ENCODE measurements at regions not wholly inside any gene's neighbourhood (a gene's known extent, or its start where the extent isn't known, plus 50 kb on each side); places are given as distances from the start of the nearest gene placed in this dataset.

- H3K4me1 ChIP-seq (ENCODE audit: control insufficient read depth, insufficient read depth, low read length): no peaks in the 10 kb centered on the region
- TF ChIP-seq GLI2 (tag by site-specific recombination; IDR thresholded peaks at IDR 0.05; ENCODE audit: borderline replicate concordance, low read depth) (no peak), ZNF747 (tag by site-specific recombination; IDR thresholded peaks at IDR 0.05) (no peak), ZNF311 (tag by site-specific recombination; IDR thresholded peaks at IDR 0.05; ENCODE audit: borderline replicate concordance) (no peak), ZNF610 (tag by site-specific recombination; IDR thresholded peaks at IDR 0.05; ENCODE audit: borderline replicate concordance) (no peak), ZNF776 (tag by site-specific recombination; IDR thresholded peaks at IDR 0.05; ENCODE audit: borderline replicate concordance) (no peak), ZNF658 (tag by site-specific recombination; IDR thresholded peaks at IDR 0.05) (no peak), ZNF621 (tag by site-specific recombination; IDR thresholded peaks at IDR 0.05) (no peak), ZNF837 (tag by site-specific recombination; IDR thresholded peaks at IDR 0.05) (no peak), ZNF366 (tag by site-specific recombination; conservative IDR thresholded peaks at IDR 0.05) (no peak), ZNF362 (tag by site-specific recombination; IDR thresholded peaks at IDR 0.05) (no peak), ZNF677 (tag by site-specific recombination; IDR thresholded peaks at IDR 0.05) (no peak)
- TF ChIP-seq, protein P1, sequence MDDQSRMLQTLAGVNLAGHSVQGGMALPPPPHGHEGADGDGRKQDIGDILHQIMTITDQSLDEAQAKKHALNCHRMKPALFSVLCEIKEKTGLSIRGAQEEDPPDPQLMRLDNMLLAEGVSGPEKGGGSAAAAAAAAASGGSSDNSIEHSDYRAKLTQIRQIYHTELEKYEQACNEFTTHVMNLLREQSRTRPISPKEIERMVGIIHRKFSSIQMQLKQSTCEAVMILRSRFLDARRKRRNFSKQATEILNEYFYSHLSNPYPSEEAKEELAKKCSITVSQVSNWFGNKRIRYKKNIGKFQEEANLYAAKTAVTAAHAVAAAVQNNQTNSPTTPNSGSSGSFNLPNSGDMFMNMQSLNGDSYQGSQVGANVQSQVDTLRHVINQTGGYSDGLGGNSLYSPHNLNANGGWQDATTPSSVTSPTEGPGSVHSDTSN (CRISPR knock-in tag; IDR thresholded peaks at IDR 0.05): no peak
- no peak overlapping the region for H3K27ac ChIP-seq (ENCODE audit: extremely low read depth, low read depth, low read length)
- no peak overlapping the region for H3K4me3 ChIP-seq (ENCODE audit: low read depth, low read length)
- H3K36me3 ChIP-seq (ENCODE audit: control insufficient read depth in 2 of 2, insufficient read depth in 1 of 2, low read length in 2 of 2): no peaks in the 10 kb centered on the region
- ChIA-PET POLR2A (no interaction called here), CTCF (interaction anchor here (0.6 to 0.7 kb wide), 2 partner anchors 20 to 105 kb away, joined by 3 to 4 read pairs; no protein-coding TSS in a partner anchor)
- no peaks in the 10 kb centered on the region for H3K9me3 ChIP-seq (ENCODE audit: control insufficient read depth, insufficient read depth, low read depth, low read length)
These were observed 126.2 kb upstream of the SH3BP4 start for GRCh38 chr2:234825616-234826015.

DNA sequence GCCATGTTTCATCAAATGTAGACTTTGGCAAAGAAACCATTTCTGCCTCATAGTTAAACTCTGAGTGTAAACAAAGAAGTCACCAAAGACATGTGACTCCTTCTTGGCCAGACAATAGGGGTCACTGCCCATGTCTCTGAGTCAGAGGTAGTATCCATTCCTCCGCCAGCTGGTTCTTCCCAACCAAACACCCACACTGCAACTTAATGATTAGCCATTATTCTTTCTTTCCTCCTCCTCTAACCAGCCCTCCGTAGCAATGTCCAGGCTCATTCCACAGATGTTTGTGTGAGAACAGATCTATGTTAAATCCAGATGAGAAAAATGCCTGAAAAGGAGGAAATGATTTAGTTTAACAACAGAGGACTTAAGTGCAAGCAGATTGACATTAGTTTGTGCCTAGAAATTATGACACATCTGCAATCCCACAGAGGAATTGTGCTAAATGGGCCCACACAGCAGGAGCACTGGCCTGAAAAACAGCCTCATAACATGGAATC lies 127.9 kb upstream of the SH3BP4 start:
- no peaks in the 10 kb centered on the region for H3K9me3 ChIP-seq (ENCODE audit: control insufficient read depth, insufficient read depth, low read depth, low read length)
- ChIA-PET CTCF (no interaction called here), POLR2A (no interaction called here)
- TF ChIP-seq ZNF10 (tag by site-specific recombination; IDR thresholded peaks at IDR 0.05) (no peak), ZEB2 (tag by site-specific recombination; IDR thresholded peaks at IDR 0.05) (no peak), ZFHX2 (tag by site-specific recombination; conservative IDR thresholded peaks at IDR 0.05) (peak; percentile 28; the same call in 1 of the 2 replicates)
- H3K27ac ChIP-seq (ENCODE audit: extremely low read depth, low read depth, low read length): no peak overlapping the region
- H3K4me1 ChIP-seq (ENCODE audit: control insufficient read depth, insufficient read depth, low read length): no peaks in the 10 kb centered on the region
- no peaks in the 10 kb centered on the region for H3K36me3 ChIP-seq (ENCODE audit: control insufficient read depth in 2 of 2, insufficient read depth in 1 of 2, low read length in 2 of 2)
- no peak overlapping the region for H3K4me3 ChIP-seq (ENCODE audit: low read depth, low read length)

DNA sequence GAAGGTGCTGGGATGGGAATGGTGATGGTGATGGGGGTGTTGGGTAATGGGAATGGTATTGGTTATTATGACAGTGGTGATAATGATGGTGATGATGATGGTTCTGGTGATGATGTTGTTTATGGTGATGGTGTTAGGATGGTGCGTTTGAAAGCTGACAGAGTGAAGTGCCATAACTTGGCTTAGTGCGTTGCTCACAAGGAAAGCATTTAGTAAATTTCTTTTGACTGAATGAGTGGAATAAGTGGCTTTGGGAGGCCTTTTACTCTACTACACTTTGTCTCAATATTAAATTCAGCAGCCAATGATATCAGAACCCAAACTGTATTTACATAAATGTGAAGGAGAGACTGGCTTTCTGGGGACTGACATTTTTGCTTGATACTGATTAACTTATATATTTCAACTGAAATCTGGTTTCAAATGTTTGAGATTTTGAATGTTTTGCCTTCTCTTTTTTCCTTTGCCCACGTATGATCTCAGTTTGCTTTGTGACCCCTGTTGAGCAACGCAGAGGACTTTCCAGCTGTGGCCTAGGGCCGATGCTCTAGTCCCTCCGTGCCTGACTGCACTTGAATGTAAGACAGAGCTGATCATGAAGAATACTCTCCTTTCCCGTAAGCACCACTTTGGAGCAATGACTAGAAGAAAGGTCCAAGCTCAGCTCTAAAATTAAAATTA lies 128.5 kb upstream of the SH3BP4 start:
- no peaks in the 10 kb centered on the region for H3K9me3 ChIP-seq (ENCODE audit: control insufficient read depth, insufficient read depth, low read depth, low read length)
- no peaks in the 10 kb centered on the region for H3K36me3 ChIP-seq (ENCODE audit: control insufficient read depth in 2 of 2, insufficient read depth in 1 of 2, low read length in 2 of 2)
- ChIA-PET CTCF (no interaction called here), POLR2A (no interaction called here)
- no peak overlapping the region for H3K4me3 ChIP-seq (ENCODE audit: low read depth, low read length)
- no peak for TF ChIP-seq ZNF112 (tag by site-specific recombination; IDR thresholded peaks at IDR 0.05)
- TF ChIP-seq SCRT1 (tag by site-specific recombination; IDR thresholded peaks at IDR 0.05; ENCODE audit: borderline replicate concordance): no peak
- no peak for TF ChIP-seq ZNF16 (tag by site-specific recombination; IDR thresholded peaks at IDR 0.05; ENCODE audit: low read depth)
- no peak for TF ChIP-seq ZNF157 (tag by site-specific recombination; IDR thresholded peaks at IDR 0.05)
- TF ChIP-seq, protein P2, sequence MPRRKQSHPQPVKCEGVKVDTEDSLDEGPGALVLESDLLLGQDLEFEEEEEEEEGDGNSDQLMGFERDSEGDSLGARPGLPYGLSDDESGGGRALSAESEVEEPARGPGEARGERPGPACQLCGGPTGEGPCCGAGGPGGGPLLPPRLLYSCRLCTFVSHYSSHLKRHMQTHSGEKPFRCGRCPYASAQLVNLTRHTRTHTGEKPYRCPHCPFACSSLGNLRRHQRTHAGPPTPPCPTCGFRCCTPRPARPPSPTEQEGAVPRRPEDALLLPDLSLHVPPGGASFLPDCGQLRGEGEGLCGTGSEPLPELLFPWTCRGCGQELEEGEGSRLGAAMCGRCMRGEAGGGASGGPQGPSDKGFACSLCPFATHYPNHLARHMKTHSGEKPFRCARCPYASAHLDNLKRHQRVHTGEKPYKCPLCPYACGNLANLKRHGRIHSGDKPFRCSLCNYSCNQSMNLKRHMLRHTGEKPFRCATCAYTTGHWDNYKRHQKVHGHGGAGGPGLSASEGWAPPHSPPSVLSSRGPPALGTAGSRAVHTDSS (tag by site-specific recombination; IDR thresholded peaks at IDR 0.05): peak; percentile 28; the same call in 1 of the 2 replicates
- no peak for TF ChIP-seq ZNF138 (tag by site-specific recombination; IDR thresholded peaks at IDR 0.05; ENCODE audit: borderline replicate concordance)
- no peak overlapping the region for H3K27ac ChIP-seq (ENCODE audit: extremely low read depth, low read depth, low read length)
- no peaks in the 10 kb centered on the region for H3K4me1 ChIP-seq (ENCODE audit: control insufficient read depth, insufficient read depth, low read length)

All from HEK293 (cell line).